ENCODE measurements at regions not wholly inside any gene's neighbourhood (a gene's known extent, or its start where the extent isn't known, plus 50 kb on each side); places are given as distances from the start of the nearest gene placed in this dataset.

GRCh38 chr13:111883571-111884343, 183.2 kb upstream of the SOX1 start:
- Mint-ChIP-seq H3K27me3 (no peaks in the 10 kb centered on the region), H3K4me1 (ENCODE audit: low read depth) (no peaks in the 10 kb centered on the region), H3K27ac (no peak overlapping the region), H3K4me3 (no peak overlapping the region), H3K36me3 (no peaks in the 10 kb centered on the region), H3K9me3 (no peaks in the 10 kb centered on the region)
- DNase-seq = no peak
- intact Hi-C loops (cut with micrococcal nuclease) = no loop called here
- ChIA-PET CTCF (no interaction called here), POLR2A (no interaction called here)

GRCh38 chr13:111886217-111886945, 180.6 kb upstream of the SOX1 start:
- Mint-ChIP-seq H3K4me3 (no peak overlapping the region), H3K27ac (no peak overlapping the region), H3K9me3 (peaks cover 3% of the 10 kb centered on the region), H3K27me3 (peaks cover 6% of the 10 kb centered on the region), H3K4me1 (ENCODE audit: low read depth) (no peaks in the 10 kb centered on the region), H3K36me3 (peaks cover 2% of the 10 kb centered on the region)
- CTCF ChIA-PET = interaction anchor here (0.6 kb wide), 1 partner anchor 831 kb away, joined by 4 read pairs; no protein-coding TSS in a partner anchor
- POLR2A ChIA-PET = no interaction called here
- intact Hi-C loops (cut with micrococcal nuclease) = no loop called here
- no peak for DNase-seq

- intact Hi-C loops (cut with micrococcal nuclease) = no loop called here
- H3K9me3 Mint-ChIP-seq = peaks cover 5% of the 10 kb centered on the region
- H3K27me3 Mint-ChIP-seq = peaks cover 34% of the 10 kb centered on the region
- H3K4me3 Mint-ChIP-seq = no peak overlapping the region
- H3K36me3 Mint-ChIP-seq = peaks cover 2% of the 10 kb centered on the region
- CTCF ChIA-PET = no interaction called here
- POLR2A ChIA-PET = no interaction called here
- H3K27ac Mint-ChIP-seq = no peak overlapping the region
- no peaks in the 10 kb centered on the region for H3K4me1 Mint-ChIP-seq (ENCODE audit: low read depth)
- no peak for DNase-seq
These were observed 173.8 kb upstream of the SOX1 start for GRCh38 chr13:111893071-111893606.

GRCh38 chr13:111893607-111894443, 173.1 kb upstream of the SOX1 start:
- peaks cover 2% of the 10 kb centered on the region for H3K36me3 Mint-ChIP-seq
- DNase-seq = no peak
- H3K27me3 Mint-ChIP-seq = peaks cover 34% of the 10 kb centered on the region
- H3K9me3 Mint-ChIP-seq = peaks cover 5% of the 10 kb centered on the region
- CTCF ChIA-PET = no interaction called here
- no peak overlapping the region for H3K4me3 Mint-ChIP-seq
- intact Hi-C loops (cut with micrococcal nuclease) = no loop called here
- POLR2A ChIA-PET = no interaction called here
- H3K27ac Mint-ChIP-seq = no peak overlapping the region
- H3K4me1 Mint-ChIP-seq (ENCODE audit: low read depth) = no peaks in the 10 kb centered on the region

- peaks cover 2% of the 10 kb centered on the region for H3K9me3 Mint-ChIP-seq
- ChIA-PET POLR2A (no interaction called here), CTCF (interaction anchor here (0.6 kb wide), 1 partner anchor 745 kb away, joined by 4 read pairs; no protein-coding TSS in a partner anchor)
- peaks cover 27% of the 10 kb centered on the region for H3K27me3 Mint-ChIP-seq
- intact Hi-C loops (cut with micrococcal nuclease) = no loop called here
- no peak for DNase-seq
- no peaks in the 10 kb centered on the region for H3K4me1 Mint-ChIP-seq (ENCODE audit: low read depth)
- H3K36me3 Mint-ChIP-seq = peaks cover under 1% of the 10 kb centered on the region
- no peak overlapping the region for H3K4me3 Mint-ChIP-seq
- no peak overlapping the region for H3K27ac Mint-ChIP-seq
These were observed 170.8 kb upstream of the SOX1 start for GRCh38 chr13:111895896-111896821.

- H3K27me3 Mint-ChIP-seq = peaks cover 24% of the 10 kb centered on the region
- H3K4me3 Mint-ChIP-seq = no peak overlapping the region
- no peaks in the 10 kb centered on the region for H3K9me3 Mint-ChIP-seq
- no peak for DNase-seq
- ChIA-PET POLR2A (no interaction called here), CTCF (no interaction called here)
- intact Hi-C loops (cut with micrococcal nuclease) = no loop called here
- no peaks in the 10 kb centered on the region for H3K4me1 Mint-ChIP-seq (ENCODE audit: low read depth)
- H3K27ac Mint-ChIP-seq = no peak overlapping the region
- H3K36me3 Mint-ChIP-seq = no peaks in the 10 kb centered on the region
These were observed 169.6 kb upstream of the SOX1 start for GRCh38 chr13:111897178-111897845.

- Mint-ChIP-seq H3K4me1 (ENCODE audit: low read depth) (no peaks in the 10 kb centered on the region), H3K36me3 (no peaks in the 10 kb centered on the region), H3K27ac (no peak overlapping the region), H3K4me3 (no peak overlapping the region), H3K9me3 (no peaks in the 10 kb centered on the region), H3K27me3 (peaks cover 19% of the 10 kb centered on the region)
- ChIA-PET CTCF (no interaction called here), POLR2A (no interaction called here)
- no peak for DNase-seq
- intact Hi-C loops (cut with micrococcal nuclease) = no loop called here
These were observed 169.1 kb upstream of the SOX1 start for GRCh38 chr13:111897846-111898215.

GRCh38 chr13:111898956-111899713, 167.8 kb upstream of the SOX1 start:
- DNase-seq = no peak
- Mint-ChIP-seq H3K4me3 (no peak overlapping the region), H3K36me3 (no peaks in the 10 kb centered on the region), H3K9me3 (no peaks in the 10 kb centered on the region), H3K27ac (no peak overlapping the region), H3K4me1 (ENCODE audit: low read depth) (no peaks in the 10 kb centered on the region), H3K27me3 (peaks cover 10% of the 10 kb centered on the region)
- intact Hi-C loops (cut with micrococcal nuclease) = no loop called here
- ChIA-PET CTCF (no interaction called here), POLR2A (no interaction called here)

- no peak for DNase-seq
- CTCF ChIA-PET = no interaction called here
- no peak overlapping the region for H3K4me3 Mint-ChIP-seq
- intact Hi-C loops (cut with micrococcal nuclease) = no loop called here
- H3K27me3 Mint-ChIP-seq = peaks cover 6% of the 10 kb centered on the region
- H3K4me1 Mint-ChIP-seq (ENCODE audit: low read depth) = no peaks in the 10 kb centered on the region
- H3K27ac Mint-ChIP-seq = no peak overlapping the region
- H3K9me3 Mint-ChIP-seq = no peaks in the 10 kb centered on the region
- no peaks in the 10 kb centered on the region for H3K36me3 Mint-ChIP-seq
- POLR2A ChIA-PET = no interaction called here
These were observed 167.1 kb upstream of the SOX1 start for GRCh38 chr13:111899714-111900389.

- Mint-ChIP-seq H3K27me3 (peaks cover 4% of the 10 kb centered on the region), H3K36me3 (no peaks in the 10 kb centered on the region), H3K27ac (no peak overlapping the region), H3K9me3 (peaks cover 2% of the 10 kb centered on the region), H3K4me1 (ENCODE audit: low read depth) (no peaks in the 10 kb centered on the region), H3K4me3 (no peak overlapping the region)
- DNase-seq = no peak
- ChIA-PET CTCF (interaction anchor here (0.6 kb wide), 1 partner anchor 863 kb away, joined by 5 read pairs; no protein-coding TSS in a partner anchor), POLR2A (no interaction called here)
- intact Hi-C loops (cut with micrococcal nuclease) = no loop called here
These were observed 166.4 kb upstream of the SOX1 start for GRCh38 chr13:111900390-111901131.
